ENCODE measurements at regions not wholly inside any gene's neighbourhood (a gene's known extent, or its start where the extent isn't known, plus 50 kb on each side); places are given as distances from the start of the nearest gene placed in this dataset.

- no peak for DNase-seq (ENCODE audit: low read depth, low spot score)
- no peak overlapping the region for H3K27ac ChIP-seq
Measured at GRCh38 chr5:167898361-167899042, 392.9 kb upstream of the WWC1 start.

- DNase-seq (ENCODE audit: low read depth, low spot score): no peak
- H3K27ac ChIP-seq: no peak overlapping the region
Measured at GRCh38 chr5:167899490-167900070, 391.9 kb upstream of the WWC1 start.

- no peak for DNase-seq (ENCODE audit: low read depth, low spot score)
- no peak overlapping the region for H3K27ac ChIP-seq
Measured at GRCh38 chr5:167900340-167900935, 391.0 kb upstream of the WWC1 start.

GRCh38 chr5:167902298-167902697, 389.1 kb upstream of the WWC1 start:
- H3K27ac ChIP-seq: no peak overlapping the region

GRCh38 chr5:167903243-167903642, 388.2 kb upstream of the WWC1 start:
- no peak overlapping the region for H3K27ac ChIP-seq
- no peak for DNase-seq (ENCODE audit: low read depth, low spot score)

More at GRCh38 chr5:167902298-167902697, 389.1 kb upstream of the WWC1 start:
- no peak for DNase-seq (ENCODE audit: low read depth, low spot score)

GRCh38 chr5:167903659-167904058, 387.8 kb upstream of the WWC1 start:
- H3K27ac ChIP-seq: no peak overlapping the region
- DNase-seq (ENCODE audit: low read depth, low spot score): no peak

GRCh38 chr5:167905919-167906853, 385.3 kb upstream of the WWC1 start:
- no peak overlapping the region for H3K27ac ChIP-seq
- DNase-seq (ENCODE audit: low read depth, low spot score): no peak

GRCh38 chr5:167908606-167909005, 382.8 kb upstream of the WWC1 start:
- no peak for DNase-seq (ENCODE audit: low read depth, low spot score)
- H3K27ac ChIP-seq: no peak overlapping the region

- DNase-seq (ENCODE audit: low read depth, low spot score): no peak
- no peak overlapping the region for H3K27ac ChIP-seq
Measured at GRCh38 chr5:167912941-167913665, 378.3 kb upstream of the WWC1 start.

- no peak for DNase-seq (ENCODE audit: low read depth, low spot score)
- H3K27ac ChIP-seq: no peak overlapping the region
Measured at GRCh38 chr5:167915237-167915636, 376.2 kb upstream of the WWC1 start.

GRCh38 chr5:167916261-167916691, 375.2 kb upstream of the WWC1 start:
- DNase-seq (ENCODE audit: low read depth, low spot score): no peak

GRCh38 chr5:167916706-167917105, 374.7 kb upstream of the WWC1 start:
- DNase-seq (ENCODE audit: low read depth, low spot score): no peak
- H3K27ac ChIP-seq: no peak overlapping the region

More at GRCh38 chr5:167916261-167916691, 375.2 kb upstream of the WWC1 start:
- no peak overlapping the region for H3K27ac ChIP-seq

GRCh38 chr5:167918184-167918812, 373.1 kb upstream of the WWC1 start:
- H3K27ac ChIP-seq: no peak overlapping the region
- DNase-seq (ENCODE audit: low read depth, low spot score): no peak

- H3K27ac ChIP-seq: no peak overlapping the region
- DNase-seq (ENCODE audit: low read depth, low spot score): no peak
Measured at GRCh38 chr5:167918813-167919483, 372.5 kb upstream of the WWC1 start.

GRCh38 chr5:167920589-167920988, 370.9 kb upstream of the WWC1 start:
- DNase-seq (ENCODE audit: low read depth, low spot score): no peak
- no peak overlapping the region for H3K27ac ChIP-seq

- DNase-seq (ENCODE audit: low read depth, low spot score): no peak
- no peak overlapping the region for H3K27ac ChIP-seq
Measured at GRCh38 chr5:167921796-167922195, 369.6 kb upstream of the WWC1 start.

- DNase-seq (ENCODE audit: low read depth, low spot score): no peak
- no peak overlapping the region for H3K27ac ChIP-seq
Measured at GRCh38 chr5:167923396-167923795, 368.0 kb upstream of the WWC1 start.

GRCh38 chr5:167929841-167930240, 361.6 kb upstream of the WWC1 start:
- no peak overlapping the region for H3K27ac ChIP-seq
- no peak for DNase-seq (ENCODE audit: low read depth, low spot score)

GRCh38 chr5:167934551-167934971, 356.9 kb upstream of the WWC1 start:
- no peak for DNase-seq (ENCODE audit: low read depth, low spot score)
- H3K27ac ChIP-seq: peak overlapping the region; percentile 32
